Ascending aorta (tissue), 2 donors: ENCODE measurements at regions not wholly inside any gene's neighbourhood (a gene's known extent, or its start where the extent isn't known, plus 50 kb on each side); places are given as distances from the start of the nearest gene placed in this dataset.

Experiments used
- DNase-seq, 2 donors: peaks; one replicate each; pipeline ENCODE4 v3.0.0-alpha.2; 2019; ENCODE audit warnings: low spot score in 2 of 2
- H3K27ac ChIP-seq, 2 donors: fragments of 200-600 bp; sonication (generic); one replicate each; pipeline ENCODE4 v1.5.1; 2016 to 2017; ENCODE audit warnings: mild to moderate bottlenecking in 1 of 2
- H3K27me3 ChIP-seq: fragments of 200-600 bp; sonication (generic); one replicate; pipeline ENCODE4 v1.5.1; 2017
- H3K36me3 ChIP-seq, 2 donors: fragments of 200-600 bp; sonication (generic); one replicate each; pipeline ENCODE4 v1.5.1; 2016
- H3K4me1 ChIP-seq, 2 donors: fragments of 200-600 bp; sonication (generic); one replicate each; pipeline ENCODE4 v1.5.1; 2016 to 2017; ENCODE audit warnings: mild to moderate bottlenecking in 1 of 2
- H3K4me3 ChIP-seq, 2 donors: fragments of 200-600 bp; sonication (generic); one replicate each; pipeline ENCODE4 v1.5.1; 2016 to 2017; ENCODE audit warnings: mild to moderate bottlenecking in 1 of 2
- H3K9me3 ChIP-seq, 2 donors: fragments of 200-600 bp; sonication (generic); one replicate each; pipeline ENCODE4 v1.5.1; 2016
- CTCF ChIP-seq, 3 experiments: fragments of 200-600 bp in 2 of 3; fragments of 450-650 bp in 1 of 3; sonication (generic) in 2 of 3; IDR thresholded peaks; one replicate each; pipeline ENCODE4 v1.5.1; 2016 to 2019; ENCODE audit warnings: antibody characterized with exemption in 3 of 3, mild to moderate bottlenecking in 1 of 3, moderate library complexity in 1 of 3
- intact Hi-C: fragments of 100-400 bp; cut with DNase I; formaldehyde crosslinking; loops from one replicate; pipeline ENCODE4 v1.15.1; 2023

- Histone ChIP-seq H3K4me3 (no peak overlapping the region), H3K36me3 (no peaks in the 10 kb centered on the region), H3K27ac (no peak overlapping the region), H3K9me3 (no peaks in the 10 kb centered on the region), H3K27me3 (no peaks in the 10 kb centered on the region), H3K4me1 (no peaks in the 10 kb centered on the region)
- DNase-seq: no peak
- intact Hi-C loops: no loop called here
- TF ChIP-seq CTCF (IDR thresholded peaks at IDR 0.05): no peak
These were observed 316.8 kb downstream of the CASP12 start for GRCh38 chr11:104581246-104581980.

GRCh38 chr11:104573441-104573990 lies 324.7 kb downstream of the CASP12 start:
- Histone ChIP-seq H3K27me3 (no peaks in the 10 kb centered on the region), H3K4me3 (no peak overlapping the region), H3K27ac (no peak overlapping the region), H3K4me1 (no peaks in the 10 kb centered on the region), H3K9me3 (no peaks in the 10 kb centered on the region), H3K36me3 (no peaks in the 10 kb centered on the region)
- intact Hi-C loops: no loop called here
- DNase-seq: no peak
- TF ChIP-seq CTCF (IDR thresholded peaks at IDR 0.05): no peak

- no peak for DNase-seq
- H3K4me1 ChIP-seq: no peaks in the 10 kb centered on the region
- no peaks in the 10 kb centered on the region for H3K27me3 ChIP-seq
- no peaks in the 10 kb centered on the region for H3K9me3 ChIP-seq
- H3K36me3 ChIP-seq: no peaks in the 10 kb centered on the region
- H3K4me3 ChIP-seq: no peak overlapping the region
- H3K27ac ChIP-seq: no peak overlapping the region
- no peak for TF ChIP-seq CTCF (IDR thresholded peaks at IDR 0.05)
- intact Hi-C loops: no loop called here
These were observed 326.0 kb downstream of the CASP12 start for GRCh38 chr11:104572279-104572678.

- Histone ChIP-seq H3K9me3 (no peaks in the 10 kb centered on the region), H3K4me3 (no peak overlapping the region), H3K27me3 (no peaks in the 10 kb centered on the region), H3K27ac (no peak overlapping the region), H3K36me3 (no peaks in the 10 kb centered on the region), H3K4me1 (no peaks in the 10 kb centered on the region)
- DNase-seq: no peak
- TF ChIP-seq CTCF (IDR thresholded peaks at IDR 0.05): no peak
- intact Hi-C loops: no loop called here
These were observed 328.1 kb downstream of the CASP12 start for GRCh38 chr11:104570078-104570701.

GRCh38 chr11:104565583-104565961 lies 332.7 kb downstream of the CASP12 start:
- Histone ChIP-seq H3K36me3 (no peaks in the 10 kb centered on the region), H3K27me3 (no peaks in the 10 kb centered on the region), H3K4me1 (no peaks in the 10 kb centered on the region), H3K4me3 (no peak overlapping the region), H3K9me3 (no peaks in the 10 kb centered on the region), H3K27ac (no peak overlapping the region)
- TF ChIP-seq CTCF (IDR thresholded peaks at IDR 0.05): no peak
- intact Hi-C loops: no loop called here
- no peak for DNase-seq
